HepG2 (cell line): ENCODE measurements at regions not wholly inside any gene's neighbourhood (a gene's known extent, or its start where the extent isn't known, plus 50 kb on each side); places are given as distances from the start of the nearest gene placed in this dataset.

ENCODE experiments used
- BORCS8-MEF2B ChIP-seq: sonication (generic); formaldehyde crosslinking; IDR thresholded peaks from 2 replicates; pipeline ENCODE4 v1.8.0; 2022; ENCODE audit warnings: mild to moderate bottlenecking, missing genetic modification reagents
- CREB1 ChIP-seq, 2 experiments: fragments of 450-650 bp in 1 of 2; IDR thresholded peaks; 2 replicates each; pipeline ENCODE4 v1.6.1; 2016 to 2017; ENCODE audit warnings: control low read depth in 1 of 2, mild to moderate bottlenecking in 1 of 2, missing compliant biosample characterization in 1 of 2, missing genetic modification characterization in 1 of 2
- FLYWCH1 ChIP-seq: sonication (generic); formaldehyde crosslinking; IDR thresholded peaks from 2 replicates; pipeline ENCODE4 v1.8.1; 2023; ENCODE audit warnings: mild to moderate bottlenecking, missing genetic modification reagents
- FOXP1 ChIP-seq, 2 experiments: fragments of 450-650 bp in 1 of 2; IDR thresholded peaks; 2 replicates each; pipeline ENCODE4 v1.6.1; 2017 to 2018; ENCODE audit warnings: antibody characterized with exemption in 1 of 2
- HDAC2 ChIP-seq: sonication (generic); formaldehyde crosslinking; IDR thresholded peaks from 2 replicates; pipeline ENCODE4 v1.4.0; 2020; ENCODE audit warnings: missing genetic modification reagents
- MTA1 ChIP-seq: sonication (generic); formaldehyde crosslinking; IDR thresholded peaks from 2 replicates; pipeline ENCODE4 v1.4.0; 2020; ENCODE audit warnings: missing genetic modification reagents, mild to moderate bottlenecking, borderline replicate concordance
- MTF2 ChIP-seq: sonication (generic); formaldehyde crosslinking; IDR thresholded peaks from 2 replicates; pipeline ENCODE4 v1.5.0; 2020; ENCODE audit warnings: missing genetic modification reagents, borderline replicate concordance
- NFIC ChIP-seq: IDR thresholded peaks from 2 replicates; pipeline ENCODE4 v1.6.1; 2012; ENCODE audit warnings: mild to moderate bottlenecking, low read length, inconsistent platforms
- RAD51 ChIP-seq: fragments of 450-650 bp; IDR thresholded peaks from 2 replicates; pipeline ENCODE4 v1.6.1; 2016; ENCODE audit warnings: borderline replicate concordance
- RXRA ChIP-seq: sonication (generic); formaldehyde crosslinking; IDR thresholded peaks from 2 replicates; pipeline ENCODE4 v1.5.1; 2020; ENCODE audit warnings: missing genetic modification reagents
- SALL2 ChIP-seq: sonication (generic); formaldehyde crosslinking; IDR thresholded peaks from 2 replicates; pipeline ENCODE4 v1.8.1; 2023; ENCODE audit warnings: mild to moderate bottlenecking, missing genetic modification reagents, inconsistent platforms
- ZBTB8A ChIP-seq: sonication (generic); formaldehyde crosslinking; IDR thresholded peaks from 2 replicates; pipeline ENCODE4 v1.4.0; 2020; ENCODE audit warnings: mild to moderate bottlenecking, low read depth, missing genetic modification reagents, borderline replicate concordance
- ZNF556 ChIP-seq: sonication (generic); formaldehyde crosslinking; IDR thresholded peaks from 2 replicates; pipeline ENCODE4 v1.4.0; 2020; ENCODE audit warnings: mild to moderate bottlenecking, missing genetic modification reagents, borderline replicate concordance
- ZNF558 ChIP-seq: sonication (generic); formaldehyde crosslinking; IDR thresholded peaks from 2 replicates; pipeline ENCODE4 v1.9.0; 2022; ENCODE audit warnings: mild to moderate bottlenecking, missing genetic modification reagents, borderline replicate concordance
- ZNF652 ChIP-seq: IDR thresholded peaks from 2 replicates; pipeline ENCODE4 v1.6.1; 2016; ENCODE audit warnings: low read depth, borderline replicate concordance
- ZNF672 ChIP-seq: sonication (generic); formaldehyde crosslinking; IDR thresholded peaks from 2 replicates; pipeline ENCODE4 v1.8.1; 2022; ENCODE audit warnings: missing genetic modification reagents
- ZSCAN25 ChIP-seq: sonication (generic); formaldehyde crosslinking; IDR thresholded peaks from 2 replicates; pipeline ENCODE4 v1.8.0; 2022; ENCODE audit warnings: mild to moderate bottlenecking, missing genetic modification reagents
- TF ChIP-seq, protein P1 (sequence below): IDR thresholded peaks from 2 replicates; pipeline ENCODE4 v1.6.1; 2016; ENCODE audit warnings: mild to moderate bottlenecking
- TF ChIP-seq, protein P2 (sequence below): fragments of 450-650 bp; IDR thresholded peaks from 2 replicates; pipeline ENCODE4 v1.6.1; 2016
- TF ChIP-seq, protein P3 (sequence below): sonication (generic); IDR thresholded peaks from 2 replicates; pipeline ENCODE4 v1.6.1; 2016; ENCODE audit warnings: low read depth, borderline replicate concordance
- TF ChIP-seq, protein P4 (sequence below): sonication (generic); formaldehyde crosslinking; IDR thresholded peaks from 2 replicates; pipeline ENCODE4 v1.4.0; 2020; ENCODE audit warnings: missing genetic modification reagents

DNA sequence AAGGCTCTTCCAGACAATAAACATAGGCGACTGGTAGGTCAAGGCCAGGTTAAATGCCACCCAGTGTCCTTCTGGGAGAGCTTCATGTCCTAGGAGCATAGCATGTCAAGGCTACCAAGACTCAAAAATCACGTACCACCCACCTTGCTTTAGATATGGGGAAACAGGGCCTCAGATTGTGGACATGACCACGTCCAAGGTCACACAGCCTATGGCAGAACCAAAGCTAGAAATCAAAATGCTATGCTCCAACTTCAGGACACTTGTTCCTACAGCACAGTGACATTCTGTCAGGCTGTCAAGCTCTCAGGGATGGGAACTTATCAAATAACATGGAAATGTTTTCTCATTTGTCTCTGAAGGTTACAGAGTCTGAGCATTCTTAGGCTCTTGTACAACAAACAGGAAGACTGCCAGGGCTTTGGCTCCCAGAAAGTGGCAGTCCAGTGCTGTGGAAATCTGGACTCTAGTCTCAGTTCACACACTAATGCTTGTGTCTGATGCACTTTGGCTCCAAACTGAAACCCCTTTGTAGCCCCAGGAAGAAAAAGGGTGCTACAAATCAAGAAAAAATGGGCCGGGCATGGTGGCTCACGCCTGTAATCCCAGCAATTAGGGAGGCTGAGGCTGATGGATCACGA is 170.4 kb upstream of the LPP start (continued):
- TF ChIP-seq MTA1 (CRISPR knock-in tag) (no peak; the same call in 1 of the 2 replicates), ZSCAN25 (CRISPR knock-in tag) (0 out of 2 replicates have a peak, but pooled peaks have one; percentile 20), NFIC (peak; percentile 67; the same call in 1 of the 2 replicates), CREB1 (IDR thresholded peaks at IDR 0.05) (no peak), CREB1 (CRISPR knock-in tag; IDR thresholded peaks at IDR 0.05) (peak; percentile 58; the same call in 1 of the 2 replicates), RAD51 (no peak), ZNF652 (CRISPR knock-in tag) (peak; percentile 22; the same call in 1 of the 2 replicates), FOXP1 (IDR thresholded peaks at IDR 0.05) (no peak), FOXP1 (CRISPR knock-in tag; IDR thresholded peaks at IDR 0.05) (peak; percentile 47; the same call in 1 of the 2 replicates), BORCS8-MEF2B (CRISPR knock-in tag) (0 out of 2 replicates have a peak, but pooled peaks have one; percentile 16), ZBTB8A (no peak), ZNF672 (CRISPR knock-in tag) (no peak), MTF2 (CRISPR knock-in tag) (no peak), RXRA (peak; percentile 78; the same call in 1 of the 2 replicates), ZNF558 (CRISPR knock-in tag) (peak; percentile 76; the same call in 1 of the 2 replicates), SALL2 (CRISPR knock-in tag) (0 out of 2 replicates have a peak, but pooled peaks have one; percentile 54), HDAC2 (CRISPR knock-in tag) (peak; percentile 80), ZNF556 (CRISPR knock-in tag) (peak; percentile 46; the same call in 1 of the 2 replicates), FLYWCH1 (CRISPR knock-in tag) (no peak)
- TF ChIP-seq, protein P1, sequence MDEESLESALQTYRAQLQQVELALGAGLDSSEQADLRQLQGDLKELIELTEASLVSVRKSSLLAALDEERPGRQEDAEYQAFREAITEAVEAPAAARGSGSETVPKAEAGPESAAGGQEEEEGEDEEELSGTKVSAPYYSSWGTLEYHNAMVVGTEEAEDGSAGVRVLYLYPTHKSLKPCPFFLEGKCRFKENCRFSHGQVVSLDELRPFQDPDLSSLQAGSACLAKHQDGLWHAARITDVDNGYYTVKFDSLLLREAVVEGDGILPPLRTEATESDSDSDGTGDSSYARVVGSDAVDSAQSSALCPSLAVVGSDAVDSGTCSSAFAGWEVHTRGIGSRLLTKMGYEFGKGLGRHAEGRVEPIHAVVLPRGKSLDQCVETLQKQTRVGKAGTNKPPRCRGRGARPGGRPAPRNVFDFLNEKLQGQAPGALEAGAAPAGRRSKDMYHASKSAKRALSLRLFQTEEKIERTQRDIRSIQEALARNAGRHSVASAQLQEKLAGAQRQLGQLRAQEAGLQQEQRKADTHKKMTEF (CRISPR knock-in tag): peak; percentile 75
- TF ChIP-seq, protein P2, sequence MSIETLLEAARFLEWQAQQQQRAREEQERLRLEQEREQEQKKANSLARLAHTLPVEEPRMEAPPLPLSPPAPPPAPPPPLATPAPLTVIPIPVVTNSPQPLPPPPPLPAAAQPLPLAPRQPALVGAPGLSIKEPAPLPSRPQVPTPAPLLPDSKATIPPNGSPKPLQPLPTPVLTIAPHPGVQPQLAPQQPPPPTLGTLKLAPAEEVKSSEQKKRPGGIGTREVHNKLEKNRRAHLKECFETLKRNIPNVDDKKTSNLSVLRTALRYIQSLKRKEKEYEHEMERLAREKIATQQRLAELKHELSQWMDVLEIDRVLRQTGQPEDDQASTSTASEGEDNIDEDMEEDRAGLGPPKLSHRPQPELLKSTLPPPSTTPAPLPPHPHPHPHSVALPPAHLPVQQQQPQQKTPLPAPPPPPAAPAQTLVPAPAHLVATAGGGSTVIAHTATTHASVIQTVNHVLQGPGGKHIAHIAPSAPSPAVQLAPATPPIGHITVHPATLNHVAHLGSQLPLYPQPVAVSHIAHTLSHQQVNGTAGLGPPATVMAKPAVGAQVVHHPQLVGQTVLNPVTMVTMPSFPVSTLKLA: no peak
- TF ChIP-seq, protein P3, sequence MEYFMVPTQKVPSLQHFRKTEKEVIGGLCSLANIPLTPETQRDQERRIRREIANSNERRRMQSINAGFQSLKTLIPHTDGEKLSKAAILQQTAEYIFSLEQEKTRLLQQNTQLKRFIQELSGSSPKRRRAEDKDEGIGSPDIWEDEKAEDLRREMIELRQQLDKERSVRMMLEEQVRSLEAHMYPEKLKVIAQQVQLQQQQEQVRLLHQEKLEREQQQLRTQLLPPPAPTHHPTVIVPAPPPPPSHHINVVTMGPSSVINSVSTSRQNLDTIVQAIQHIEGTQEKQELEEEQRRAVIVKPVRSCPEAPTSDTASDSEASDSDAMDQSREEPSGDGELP: no peak
- TF ChIP-seq, protein P4, sequence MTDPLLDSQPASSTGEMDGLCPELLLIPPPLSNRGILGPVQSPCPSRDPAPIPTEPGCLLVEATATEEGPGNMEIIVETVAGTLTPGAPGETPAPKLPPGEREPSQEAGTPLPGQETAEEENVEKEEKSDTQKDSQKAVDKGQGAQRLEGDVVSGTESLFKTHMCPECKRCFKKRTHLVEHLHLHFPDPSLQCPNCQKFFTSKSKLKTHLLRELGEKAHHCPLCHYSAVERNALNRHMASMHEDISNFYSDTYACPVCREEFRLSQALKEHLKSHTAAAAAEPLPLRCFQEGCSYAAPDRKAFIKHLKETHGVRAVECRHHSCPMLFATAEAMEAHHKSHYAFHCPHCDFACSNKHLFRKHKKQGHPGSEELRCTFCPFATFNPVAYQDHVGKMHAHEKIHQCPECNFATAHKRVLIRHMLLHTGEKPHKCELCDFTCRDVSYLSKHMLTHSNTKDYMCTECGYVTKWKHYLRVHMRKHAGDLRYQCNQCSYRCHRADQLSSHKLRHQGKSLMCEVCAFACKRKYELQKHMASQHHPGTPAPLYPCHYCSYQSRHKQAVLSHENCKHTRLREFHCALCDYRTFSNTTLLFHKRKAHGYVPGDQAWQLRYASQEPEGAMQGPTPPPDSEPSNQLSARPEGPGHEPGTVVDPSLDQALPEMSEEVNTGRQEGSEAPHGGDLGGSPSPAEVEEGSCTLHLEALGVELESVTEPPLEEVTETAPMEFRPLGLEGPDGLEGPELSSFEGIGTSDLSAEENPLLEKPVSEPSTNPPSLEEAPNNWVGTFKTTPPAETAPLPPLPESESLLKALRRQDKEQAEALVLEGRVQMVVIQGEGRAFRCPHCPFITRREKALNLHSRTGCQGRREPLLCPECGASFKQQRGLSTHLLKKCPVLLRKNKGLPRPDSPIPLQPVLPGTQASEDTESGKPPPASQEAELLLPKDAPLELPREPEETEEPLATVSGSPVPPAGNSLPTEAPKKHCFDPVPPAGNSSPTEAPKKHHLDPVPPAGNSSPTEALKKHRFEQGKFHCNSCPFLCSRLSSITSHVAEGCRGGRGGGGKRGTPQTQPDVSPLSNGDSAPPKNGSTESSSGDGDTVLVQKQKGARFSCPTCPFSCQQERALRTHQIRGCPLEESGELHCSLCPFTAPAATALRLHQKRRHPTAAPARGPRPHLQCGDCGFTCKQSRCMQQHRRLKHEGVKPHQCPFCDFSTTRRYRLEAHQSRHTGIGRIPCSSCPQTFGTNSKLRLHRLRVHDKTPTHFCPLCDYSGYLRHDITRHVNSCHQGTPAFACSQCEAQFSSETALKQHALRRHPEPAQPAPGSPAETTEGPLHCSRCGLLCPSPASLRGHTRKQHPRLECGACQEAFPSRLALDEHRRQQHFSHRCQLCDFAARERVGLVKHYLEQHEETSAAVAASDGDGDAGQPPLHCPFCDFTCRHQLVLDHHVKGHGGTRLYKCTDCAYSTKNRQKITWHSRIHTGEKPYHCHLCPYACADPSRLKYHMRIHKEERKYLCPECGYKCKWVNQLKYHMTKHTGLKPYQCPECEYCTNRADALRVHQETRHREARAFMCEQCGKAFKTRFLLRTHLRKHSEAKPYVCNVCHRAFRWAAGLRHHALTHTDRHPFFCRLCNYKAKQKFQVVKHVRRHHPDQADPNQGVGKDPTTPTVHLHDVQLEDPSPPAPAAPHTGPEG (CRISPR knock-in tag): no peak
